Panc1 (cell line): ENCODE measurements at regions not wholly inside any gene's neighbourhood (a gene's known extent, or its start where the extent isn't known, plus 50 kb on each side); places are given as distances from the start of the nearest gene placed in this dataset.

Experiments used
- CTCF ChIP-seq: fragments of 450-650 bp; IDR thresholded peaks from 2 replicates; pipeline ENCODE4 v1.5.1; 2017; ENCODE audit warnings: mild to moderate bottlenecking
- POLR2AphosphoS5 ChIP-seq: IDR thresholded peaks from 2 replicates; pipeline ENCODE4 v1.6.1; 2012; ENCODE audit warnings: mild to moderate bottlenecking, low read depth, low read length, moderate library complexity
- REST ChIP-seq, 2 experiments: IDR thresholded peaks; 2 replicates each; pipeline ENCODE4 v1.6.1; 2011 to 2012; ENCODE audit warnings: low read depth in 2 of 2, control low read depth in 1 of 2, low read length in 1 of 2, mild to moderate bottlenecking in 1 of 2, moderate library complexity in 1 of 2; ENCODE audit not compliant: insufficient read depth in 1 of 2
- SIN3A ChIP-seq: IDR thresholded peaks from 2 replicates; pipeline ENCODE4 v1.6.1; 2012; ENCODE audit warnings: low read depth, mild to moderate bottlenecking, low read length, moderate library complexity, borderline replicate concordance; ENCODE audit not compliant: insufficient read depth
- TCF7L2 ChIP-seq: IDR thresholded peaks from 2 replicates; pipeline ENCODE4 v1.6.1; 2011; ENCODE audit warnings: mild to moderate bottlenecking, low read depth, low read length, inconsistent platforms

GRCh38 chr2:220182790-220183189, 555.4 kb downstream of the SLC4A3 start:
- TF ChIP-seq CTCF, result no peak
- TF ChIP-seq POLR2AphosphoS5, result no peak
- no peak for TF ChIP-seq REST (IDR thresholded peaks at IDR 0.05; ENCODE audit: insufficient read depth in 1 of 2, low read depth in 2 of 2, low read length in 1 of 2)
- TF ChIP-seq TCF7L2, result no peak
- no peak for TF ChIP-seq SIN3A
